ENCODE measurements at regions not wholly inside any gene's neighbourhood (a gene's known extent, or its start where the extent isn't known, plus 50 kb on each side); places are given as distances from the start of the nearest gene placed in this dataset.

GRCh38 chr17:79505199-79505598 is 105.7 kb downstream of the RBFOX3 start:
- ChIA-PET CTCF (interaction anchor here (0.5 to 0.8 kb wide), 2 partner anchors 112 to 1125 kb away, joined by 3 to 4 read pairs; no protein-coding TSS in a partner anchor), POLR2A (no interaction called here)
- H3K27me3 ChIP-seq (ENCODE audit: control insufficient read depth, insufficient read depth, low read length), result peaks cover 15% of the 10 kb centered on the region
- no peak overlapping the region for H3K27ac ChIP-seq (ENCODE audit: low read length)
- H3K9me3 ChIP-seq (ENCODE audit: control insufficient read depth, insufficient read depth, low read depth, low read length), result no peaks in the 10 kb centered on the region
- ATAC-seq (no peak), DNase-seq (ENCODE audit: low read depth, low spot score) (no peak)
- TF ChIP-seq TCF7L2 (IDR thresholded peaks at IDR 0.05; ENCODE audit: low read depth, low read length) (no peak), SIN3A (IDR thresholded peaks at IDR 0.05; ENCODE audit: borderline replicate concordance, insufficient read depth, low read depth, low read length) (no peak), POLR2AphosphoS5 (IDR thresholded peaks at IDR 0.05; ENCODE audit: low read depth, low read length) (no peak)
- TF ChIP-seq, protein P1, sequence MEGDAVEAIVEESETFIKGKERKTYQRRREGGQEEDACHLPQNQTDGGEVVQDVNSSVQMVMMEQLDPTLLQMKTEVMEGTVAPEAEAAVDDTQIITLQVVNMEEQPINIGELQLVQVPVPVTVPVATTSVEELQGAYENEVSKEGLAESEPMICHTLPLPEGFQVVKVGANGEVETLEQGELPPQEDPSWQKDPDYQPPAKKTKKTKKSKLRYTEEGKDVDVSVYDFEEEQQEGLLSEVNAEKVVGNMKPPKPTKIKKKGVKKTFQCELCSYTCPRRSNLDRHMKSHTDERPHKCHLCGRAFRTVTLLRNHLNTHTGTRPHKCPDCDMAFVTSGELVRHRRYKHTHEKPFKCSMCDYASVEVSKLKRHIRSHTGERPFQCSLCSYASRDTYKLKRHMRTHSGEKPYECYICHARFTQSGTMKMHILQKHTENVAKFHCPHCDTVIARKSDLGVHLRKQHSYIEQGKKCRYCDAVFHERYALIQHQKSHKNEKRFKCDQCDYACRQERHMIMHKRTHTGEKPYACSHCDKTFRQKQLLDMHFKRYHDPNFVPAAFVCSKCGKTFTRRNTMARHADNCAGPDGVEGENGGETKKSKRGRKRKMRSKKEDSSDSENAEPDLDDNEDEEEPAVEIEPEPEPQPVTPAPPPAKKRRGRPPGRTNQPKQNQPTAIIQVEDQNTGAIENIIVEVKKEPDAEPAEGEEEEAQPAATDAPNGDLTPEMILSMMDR (IDR thresholded peaks at IDR 0.05), result no peak
- TF ChIP-seq, protein P2, sequence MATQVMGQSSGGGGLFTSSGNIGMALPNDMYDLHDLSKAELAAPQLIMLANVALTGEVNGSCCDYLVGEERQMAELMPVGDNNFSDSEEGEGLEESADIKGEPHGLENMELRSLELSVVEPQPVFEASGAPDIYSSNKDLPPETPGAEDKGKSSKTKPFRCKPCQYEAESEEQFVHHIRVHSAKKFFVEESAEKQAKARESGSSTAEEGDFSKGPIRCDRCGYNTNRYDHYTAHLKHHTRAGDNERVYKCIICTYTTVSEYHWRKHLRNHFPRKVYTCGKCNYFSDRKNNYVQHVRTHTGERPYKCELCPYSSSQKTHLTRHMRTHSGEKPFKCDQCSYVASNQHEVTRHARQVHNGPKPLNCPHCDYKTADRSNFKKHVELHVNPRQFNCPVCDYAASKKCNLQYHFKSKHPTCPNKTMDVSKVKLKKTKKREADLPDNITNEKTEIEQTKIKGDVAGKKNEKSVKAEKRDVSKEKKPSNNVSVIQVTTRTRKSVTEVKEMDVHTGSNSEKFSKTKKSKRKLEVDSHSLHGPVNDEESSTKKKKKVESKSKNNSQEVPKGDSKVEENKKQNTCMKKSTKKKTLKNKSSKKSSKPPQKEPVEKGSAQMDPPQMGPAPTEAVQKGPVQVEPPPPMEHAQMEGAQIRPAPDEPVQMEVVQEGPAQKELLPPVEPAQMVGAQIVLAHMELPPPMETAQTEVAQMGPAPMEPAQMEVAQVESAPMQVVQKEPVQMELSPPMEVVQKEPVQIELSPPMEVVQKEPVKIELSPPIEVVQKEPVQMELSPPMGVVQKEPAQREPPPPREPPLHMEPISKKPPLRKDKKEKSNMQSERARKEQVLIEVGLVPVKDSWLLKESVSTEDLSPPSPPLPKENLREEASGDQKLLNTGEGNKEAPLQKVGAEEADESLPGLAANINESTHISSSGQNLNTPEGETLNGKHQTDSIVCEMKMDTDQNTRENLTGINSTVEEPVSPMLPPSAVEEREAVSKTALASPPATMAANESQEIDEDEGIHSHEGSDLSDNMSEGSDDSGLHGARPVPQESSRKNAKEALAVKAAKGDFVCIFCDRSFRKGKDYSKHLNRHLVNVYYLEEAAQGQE (IDR thresholded peaks at IDR 0.05; ENCODE audit: insufficient read depth in 1 of 2, low read depth in 2 of 2, low read length in 1 of 2), result no peak
- in situ Hi-C loops (cut with HindIII; ENCODE audit: low pct_unique_long_range_greater_than_20kb, low sequenced_read_pairs), result no loop called here
- H3K36me3 ChIP-seq (ENCODE audit: control insufficient read depth, insufficient read depth, low read length), result no peaks in the 10 kb centered on the region
- intact Hi-C loops (cut with micrococcal nuclease; ENCODE audit: unreplicated experiment), result no loop called here
- H3K4me1 ChIP-seq (ENCODE audit: control insufficient read depth, insufficient read depth, low read length), result no peaks in the 10 kb centered on the region
- no peak overlapping the region for H3K4me3 ChIP-seq (ENCODE audit: low read depth in 2 of 2, low read length in 2 of 2)
- no TSS peak for BruUV-seq (replicated peaks)

DNA sequence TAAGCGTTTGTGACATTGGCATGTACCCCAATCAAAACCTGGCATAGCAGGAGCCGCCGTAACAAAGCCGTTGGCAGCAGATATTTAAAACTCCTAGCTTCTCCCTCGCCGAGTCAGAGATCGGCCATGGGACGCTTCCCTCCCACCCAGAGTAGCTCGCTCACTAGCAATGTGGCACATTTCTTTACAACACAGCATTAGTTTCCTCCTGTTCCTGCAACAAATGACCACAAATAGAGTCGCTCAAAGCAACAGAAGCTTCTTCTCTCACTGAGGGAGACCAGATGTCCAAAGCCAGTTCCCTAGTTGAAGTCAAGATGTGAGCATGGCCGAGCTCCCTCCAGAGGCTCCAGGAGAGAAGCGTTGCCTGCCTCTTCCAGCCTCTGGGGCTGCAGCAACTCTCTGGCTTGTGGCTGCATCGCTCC is 106.7 kb downstream of the RBFOX3 start:
- BruUV-seq (replicated peaks), result no TSS peak
- Histone ChIP-seq H3K4me3 (ENCODE audit: low read depth in 2 of 2, low read length in 2 of 2) (no peak overlapping the region), H3K9me3 (ENCODE audit: control insufficient read depth, insufficient read depth, low read depth, low read length) (no peaks in the 10 kb centered on the region), H3K27me3 (ENCODE audit: control insufficient read depth, insufficient read depth, low read length) (peaks cover 15% of the 10 kb centered on the region), H3K4me1 (ENCODE audit: control insufficient read depth, insufficient read depth, low read length) (no peaks in the 10 kb centered on the region), H3K36me3 (ENCODE audit: control insufficient read depth, insufficient read depth, low read length) (no peaks in the 10 kb centered on the region), H3K27ac (ENCODE audit: low read length) (no peak overlapping the region)
- DNase-seq (ENCODE audit: low read depth, low spot score) (no peak), ATAC-seq (peak; percentile 71; the same call in 1 of the 2 replicates)
- intact Hi-C loops (cut with micrococcal nuclease; ENCODE audit: unreplicated experiment) (no loop called here), in situ Hi-C loops (cut with HindIII; ENCODE audit: low pct_unique_long_range_greater_than_20kb, low sequenced_read_pairs) (no loop called here)
- CTCF ChIA-PET, result interaction anchor here (0.8 kb wide), 1 partner anchor 111 kb away, joined by 4 read pairs; no protein-coding TSS in a partner anchor
- POLR2A ChIA-PET, result no interaction called here
- TF ChIP-seq SIN3A (IDR thresholded peaks at IDR 0.05; ENCODE audit: borderline replicate concordance, insufficient read depth, low read depth, low read length) (no peak), POLR2AphosphoS5 (IDR thresholded peaks at IDR 0.05; ENCODE audit: low read depth, low read length) (no peak), TCF7L2 (IDR thresholded peaks at IDR 0.05; ENCODE audit: low read depth, low read length) (no peak)
- TF ChIP-seq, protein P1 (IDR thresholded peaks at IDR 0.05), result no peak
- TF ChIP-seq, protein P2 (IDR thresholded peaks at IDR 0.05; ENCODE audit: insufficient read depth in 1 of 2, low read depth in 2 of 2, low read length in 1 of 2), result no peak
